ENCODE measurements at regions not wholly inside any gene's neighbourhood (a gene's known extent, or its start where the extent isn't known, plus 50 kb on each side); places are given as distances from the start of the nearest gene placed in this dataset.

DNA sequence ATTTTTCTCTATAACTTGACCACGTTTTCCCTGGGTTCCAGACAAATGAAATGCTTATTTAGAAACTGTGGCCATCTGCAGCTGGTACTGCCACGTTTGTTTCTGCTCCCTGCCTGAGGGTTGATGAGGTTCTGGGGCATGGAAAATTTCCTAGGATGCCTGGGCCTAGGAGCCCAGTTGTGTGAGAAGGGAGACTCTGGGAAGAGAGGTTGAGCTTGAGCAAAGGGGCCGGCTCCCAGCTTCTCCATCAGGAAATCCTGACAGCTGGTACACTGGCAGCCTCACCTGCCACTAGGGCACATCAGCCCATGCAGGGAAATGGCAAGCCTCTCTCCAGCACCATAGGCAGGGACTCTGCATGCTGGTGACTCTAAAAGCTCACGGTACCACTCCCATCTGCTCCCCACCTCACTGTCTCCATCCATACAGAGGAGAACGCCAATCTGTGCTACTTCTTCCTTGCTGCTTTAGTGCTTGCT is 165.4 kb upstream of the PPP2R3A start:
- DNase-seq (ENCODE audit: low spot score): no peak

DNA sequence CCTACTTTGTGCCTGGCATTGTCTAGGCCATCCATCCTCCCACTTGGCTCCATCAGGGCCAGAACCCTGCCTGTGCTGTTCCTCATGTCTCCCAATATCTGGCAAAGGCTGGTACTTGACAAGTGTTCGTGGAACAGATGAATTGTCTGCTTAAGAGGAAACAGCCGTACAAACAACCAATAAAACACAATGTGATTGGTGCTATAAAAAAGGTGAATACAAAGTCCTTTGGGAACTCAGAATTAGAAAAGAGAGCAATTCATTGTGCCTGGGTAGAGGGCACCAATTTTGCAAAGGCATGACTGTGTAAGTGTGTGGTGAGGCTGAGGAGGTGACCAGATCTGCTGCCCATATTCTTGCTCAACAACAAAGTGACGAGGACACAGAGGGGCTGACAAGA is 164.5 kb upstream of the PPP2R3A start:
- DNase-seq (ENCODE audit: low spot score): no peak

DNA sequence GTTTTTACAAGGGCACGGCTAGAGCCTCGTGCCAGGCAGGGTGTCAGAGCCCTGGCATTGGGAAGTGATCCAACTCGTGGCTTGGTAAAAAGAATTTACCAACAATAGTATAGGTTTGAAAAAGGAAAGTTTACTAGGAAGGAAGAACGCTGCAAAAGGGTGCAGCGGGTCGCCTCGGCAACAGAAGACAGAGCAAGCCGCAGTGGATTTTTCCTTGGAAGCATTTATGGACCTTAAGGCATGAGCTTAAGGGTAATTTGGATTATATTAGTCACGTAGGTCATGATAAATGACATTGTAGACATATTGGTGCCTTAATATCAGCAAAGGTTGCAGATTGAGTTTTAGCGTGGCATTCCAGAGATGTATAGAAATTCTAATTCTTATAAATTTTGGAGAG is 163.4 kb upstream of the PPP2R3A start:
- DNase-seq (ENCODE audit: low spot score): no peak

DNA sequence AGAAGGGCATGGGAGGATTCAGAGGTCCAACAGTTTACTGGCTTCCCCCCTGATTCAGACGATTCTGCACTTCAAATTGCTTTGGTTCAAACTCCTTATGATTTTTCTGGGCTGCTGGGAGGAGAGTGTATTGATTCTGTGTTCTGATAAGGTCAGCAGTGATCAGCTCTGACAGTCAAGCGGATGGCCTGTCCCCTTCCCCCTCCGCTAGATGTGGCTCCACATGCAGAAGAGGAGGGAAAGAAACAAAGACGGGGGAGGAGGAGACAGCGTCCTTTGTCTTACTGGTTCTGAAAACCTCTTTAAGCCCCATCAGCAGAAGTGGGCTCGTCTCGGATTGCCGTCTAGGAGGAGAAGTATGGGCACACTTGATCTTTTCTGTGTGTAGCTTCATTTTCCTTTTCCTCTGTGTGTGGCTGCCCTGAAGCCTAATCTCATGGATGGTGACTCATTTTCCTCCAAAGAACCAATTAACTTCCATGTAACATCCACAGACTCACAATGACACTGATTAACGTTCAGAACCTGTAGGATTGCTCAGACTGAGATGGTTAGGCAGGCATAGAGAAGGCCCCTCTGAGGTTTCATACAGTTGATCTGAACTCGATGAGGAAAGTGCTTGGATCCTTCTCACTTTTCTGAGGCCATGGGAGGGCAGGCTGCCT is 162.4 kb upstream of the PPP2R3A start:
- no peak for DNase-seq (ENCODE audit: low spot score)

DNA sequence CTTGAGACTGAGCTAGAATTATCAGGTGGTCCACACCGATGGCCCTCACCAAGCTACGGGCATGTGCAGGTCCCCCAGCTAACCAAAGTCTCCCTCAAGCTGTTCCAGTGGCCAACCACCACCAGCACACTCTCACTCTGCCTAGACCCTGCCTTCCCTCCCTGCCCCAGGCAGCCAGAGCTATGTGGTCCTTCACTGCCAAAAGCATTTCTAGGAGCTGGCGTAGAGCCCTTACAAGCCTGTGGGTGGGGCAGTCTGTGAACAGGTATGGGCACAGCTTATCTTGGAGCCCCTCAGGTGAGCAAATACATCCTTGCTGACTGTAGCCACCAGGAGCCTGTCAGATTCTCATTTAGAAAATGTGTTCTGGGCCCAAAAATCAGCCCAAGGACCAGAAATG is 159.8 kb upstream of the PPP2R3A start:
- DNase-seq (ENCODE audit: low spot score): no peak

DNA sequence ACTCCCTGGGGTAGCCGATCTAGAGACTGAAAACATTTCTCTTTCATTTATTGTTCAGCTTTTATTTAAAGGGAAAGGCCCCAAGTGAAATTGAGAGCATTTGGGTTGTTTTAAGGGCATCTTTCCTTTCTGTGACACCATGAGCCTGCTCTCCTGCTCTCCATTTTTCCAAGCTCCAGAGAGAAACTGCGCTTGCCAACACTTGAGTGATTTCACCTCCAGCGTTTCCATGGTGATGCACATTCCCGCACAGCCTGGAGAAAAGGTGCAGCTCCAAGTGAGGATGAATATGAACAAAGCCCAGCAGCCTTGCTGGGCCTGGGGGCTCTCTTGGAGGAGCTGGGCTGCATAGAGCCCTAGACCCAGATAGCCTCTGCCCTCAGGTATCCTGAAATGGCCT is 159.2 kb upstream of the PPP2R3A start:
- no peak for DNase-seq (ENCODE audit: low spot score)

DNA sequence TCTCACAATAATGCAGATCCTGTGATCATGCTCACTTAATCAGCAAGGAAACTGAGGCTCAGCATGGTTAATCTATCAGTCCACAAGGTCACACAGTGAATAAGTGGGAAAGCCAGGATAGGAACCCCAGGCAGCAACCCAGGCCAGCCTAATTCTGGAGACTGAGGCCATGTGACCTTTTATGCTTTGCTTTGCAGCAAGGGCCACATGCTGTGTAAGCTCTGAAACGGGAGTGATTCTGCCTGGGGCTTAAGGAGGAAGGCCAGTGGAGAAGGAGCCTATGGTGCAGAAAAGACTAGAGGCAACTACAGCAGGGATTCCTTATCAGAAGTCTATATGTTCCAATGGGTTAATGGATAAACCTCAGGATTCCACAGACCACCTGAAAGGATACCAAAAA is 157.6 kb upstream of the PPP2R3A start:
- DNase-seq (ENCODE audit: low spot score): no peak

DNA sequence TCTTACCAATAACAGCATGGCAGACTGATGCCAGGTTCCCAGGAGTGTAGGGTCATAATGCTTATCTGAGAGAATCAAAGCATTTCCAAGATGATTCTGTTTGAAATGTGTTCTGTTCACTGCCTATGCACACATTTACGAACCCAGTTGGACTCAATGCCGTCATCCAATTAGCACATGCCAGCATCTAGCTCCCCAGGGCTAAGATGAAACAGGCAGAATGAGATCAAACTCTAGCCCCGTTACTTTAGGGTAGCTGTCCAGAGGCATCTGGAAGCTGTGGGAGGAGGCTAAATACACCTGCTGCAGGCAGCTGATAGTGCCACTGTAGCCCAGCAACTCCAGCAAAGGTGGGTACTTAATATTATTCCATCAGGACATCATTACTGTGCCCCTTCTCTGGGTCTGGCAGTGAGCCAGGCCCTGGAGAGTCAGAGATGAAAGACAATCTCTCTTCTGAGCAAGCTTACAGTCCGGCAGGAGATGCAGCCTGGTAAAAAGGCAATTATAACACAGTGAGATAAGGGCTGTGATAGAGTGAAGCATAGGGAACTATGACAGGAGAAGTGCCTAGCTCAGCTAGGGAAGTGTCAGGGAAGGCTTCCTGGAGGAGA is 156.4 kb upstream of the PPP2R3A start:
- no peak for DNase-seq (ENCODE audit: low spot score)

DNA sequence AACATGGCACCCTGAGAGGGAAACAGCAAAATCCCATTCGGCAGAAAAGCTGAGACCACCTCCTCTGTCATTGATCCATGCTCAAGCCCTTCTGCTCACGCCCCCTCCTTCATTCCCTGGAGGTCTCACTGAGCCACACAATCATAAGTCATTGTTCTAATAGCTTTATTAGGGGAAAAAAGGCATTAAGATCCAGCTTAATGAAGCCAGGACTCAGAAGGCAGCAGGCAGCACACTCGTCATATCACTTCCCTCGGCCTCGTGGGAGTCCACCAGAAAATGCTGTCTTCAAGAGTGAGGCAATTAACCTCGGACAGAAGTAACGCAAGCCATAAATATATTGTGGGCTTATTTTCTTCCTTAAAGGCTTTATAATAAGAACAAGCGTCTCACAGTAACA is 153.9 kb upstream of the PPP2R3A start:
- DNase-seq (ENCODE audit: low spot score): no peak

DNA sequence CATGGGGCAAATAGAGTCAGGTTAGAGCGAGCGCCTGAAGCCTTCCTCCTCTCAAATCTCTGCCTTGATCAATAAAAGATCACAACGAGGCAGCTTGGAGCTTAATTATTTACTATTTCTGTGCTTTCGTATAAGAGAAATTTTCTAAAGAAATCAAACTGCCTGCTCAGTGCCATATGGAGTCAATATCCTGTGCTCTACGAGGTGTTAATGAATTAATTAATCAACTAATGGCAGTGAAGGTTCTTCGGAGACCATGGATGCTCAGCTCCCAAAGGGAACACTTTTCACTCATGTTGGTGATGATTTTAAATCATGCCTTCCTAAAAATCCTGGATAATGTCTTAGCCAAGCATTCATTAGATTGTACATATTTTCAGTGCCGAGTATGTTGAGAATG is 153.5 kb upstream of the PPP2R3A start:
- DNase-seq (ENCODE audit: low spot score): no peak

DNA sequence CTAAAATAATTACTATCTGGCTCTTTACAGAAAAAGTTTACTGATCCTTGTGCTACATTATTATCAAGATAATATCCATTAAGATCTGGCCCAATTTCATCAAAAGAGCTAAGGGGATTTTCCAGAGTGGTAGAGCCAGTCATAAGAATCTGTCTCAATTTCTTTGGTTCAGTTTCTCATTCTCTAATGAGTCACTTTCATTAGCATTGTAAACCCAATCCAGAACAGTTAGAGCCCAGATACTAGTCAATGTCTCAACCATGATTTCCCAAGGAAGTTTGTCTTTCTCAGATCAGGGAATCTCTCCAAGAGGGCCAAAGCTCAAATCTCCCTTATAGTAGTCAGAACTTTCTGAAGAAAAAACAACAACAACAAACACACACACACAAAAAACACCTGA is 131.1 kb upstream of the PPP2R3A start:
- DNase-seq (ENCODE audit: low spot score): no peak

DNA sequence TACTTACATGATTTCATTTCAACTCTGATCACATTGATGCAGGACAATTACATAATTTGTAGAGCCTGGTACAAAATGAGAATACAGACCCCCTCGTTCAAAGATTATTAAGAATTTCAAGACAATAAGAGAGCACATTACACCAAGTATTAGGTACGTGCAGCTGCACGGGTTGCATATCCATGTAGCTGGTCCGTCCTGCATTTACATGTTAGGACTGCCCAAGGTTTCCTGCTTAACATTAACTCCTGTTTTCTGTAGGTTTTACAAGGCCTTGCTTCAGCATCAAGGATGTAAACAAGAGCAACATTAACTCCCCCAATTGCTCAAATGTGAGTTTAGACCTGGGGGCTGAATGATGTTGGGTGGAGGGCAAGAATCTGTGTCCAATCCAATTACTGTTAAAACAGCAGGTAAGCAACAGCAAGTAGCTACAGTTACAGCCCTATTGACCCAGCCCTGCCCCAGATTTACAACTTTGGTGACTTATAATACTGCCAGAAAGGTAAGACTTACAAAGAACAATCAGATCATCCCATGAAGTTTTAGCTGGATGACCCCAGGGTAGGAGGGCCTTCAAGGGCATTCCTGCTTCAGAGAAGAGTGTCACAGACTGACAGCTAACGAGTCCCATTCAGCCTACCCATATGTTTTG is 127.4 kb upstream of the PPP2R3A start:
- no peak for DNase-seq (ENCODE audit: low spot score)

DNA sequence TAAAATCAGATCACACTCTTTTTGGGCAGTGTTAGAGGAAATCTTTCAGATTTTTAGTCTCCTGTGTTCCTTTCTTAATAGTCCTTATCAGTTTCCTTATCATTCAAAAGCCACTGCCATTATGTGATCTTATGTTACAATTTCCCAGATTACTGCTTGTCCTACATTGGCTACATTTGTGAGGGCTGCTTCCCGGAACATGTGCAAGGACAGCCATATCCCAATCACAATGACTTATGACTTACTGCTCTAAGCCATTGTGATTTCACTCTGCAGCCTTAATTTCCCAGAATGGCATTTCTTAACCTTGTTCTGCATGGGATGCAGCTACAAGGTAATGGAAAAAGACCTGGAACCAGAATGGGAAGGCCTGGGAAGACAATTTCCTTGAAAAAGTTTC is 125.1 kb upstream of the PPP2R3A start:
- no peak for DNase-seq (ENCODE audit: low spot score)

DNA sequence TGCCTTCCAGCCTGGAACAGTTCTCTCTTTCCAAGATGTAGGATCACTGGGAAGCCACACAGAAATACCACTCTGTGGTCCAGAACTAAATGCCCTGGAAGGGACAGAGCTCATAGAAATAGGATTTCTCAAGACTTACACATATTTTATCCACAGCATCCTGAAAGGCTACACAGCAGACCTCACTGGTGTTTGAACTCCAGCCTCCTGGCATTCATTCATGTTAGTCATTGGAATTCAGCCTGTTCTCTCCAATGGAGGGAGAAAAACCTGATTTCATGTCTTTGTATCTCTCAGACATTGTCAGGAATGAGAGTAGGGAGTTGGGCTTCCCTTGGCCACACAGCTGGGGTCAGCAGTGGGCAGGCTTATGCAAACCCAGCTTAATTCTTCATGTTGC is 121.1 kb upstream of the PPP2R3A start:
- no peak for DNase-seq (ENCODE audit: low spot score)

DNA sequence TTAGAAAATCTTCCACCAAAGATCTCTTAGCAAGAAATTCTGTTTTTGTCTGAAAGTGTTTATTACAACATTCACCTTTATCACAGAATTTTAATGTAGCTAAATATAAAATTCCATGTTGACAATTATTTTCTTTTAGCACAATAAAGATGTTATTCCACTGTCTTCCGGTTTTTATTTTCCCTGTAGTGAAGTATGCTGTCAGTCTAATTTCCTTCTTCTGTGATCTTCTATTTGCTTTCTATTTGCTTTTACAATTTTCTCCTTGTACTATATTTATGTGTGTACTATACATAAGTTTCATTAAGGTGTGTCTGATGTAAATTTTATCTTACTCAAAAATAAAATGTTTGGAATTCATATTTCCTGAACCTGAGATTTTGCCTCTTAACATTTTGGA is 117.5 kb upstream of the PPP2R3A start:
- no peak for DNase-seq (ENCODE audit: low spot score)

DNA sequence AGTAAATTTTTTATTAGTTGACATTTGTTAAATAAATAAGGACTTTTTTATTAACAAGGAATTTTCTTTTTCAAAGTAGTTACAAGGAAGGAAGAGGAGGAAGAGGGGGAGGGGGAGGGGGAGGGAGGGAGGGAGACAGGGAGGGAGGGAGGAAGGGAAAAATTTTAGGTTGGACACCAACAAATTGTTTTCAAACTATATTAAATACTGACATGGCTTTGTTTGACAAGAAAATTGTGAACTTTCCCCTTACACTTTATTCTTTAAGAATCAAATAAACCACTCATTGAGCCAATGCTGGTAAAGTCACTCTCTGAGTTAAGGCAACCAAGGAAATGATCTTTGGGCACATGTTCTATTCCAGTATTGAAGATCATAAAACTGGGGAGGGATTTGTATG is 115.7 kb upstream of the PPP2R3A start:
- DNase-seq (ENCODE audit: low spot score): no peak

DNA sequence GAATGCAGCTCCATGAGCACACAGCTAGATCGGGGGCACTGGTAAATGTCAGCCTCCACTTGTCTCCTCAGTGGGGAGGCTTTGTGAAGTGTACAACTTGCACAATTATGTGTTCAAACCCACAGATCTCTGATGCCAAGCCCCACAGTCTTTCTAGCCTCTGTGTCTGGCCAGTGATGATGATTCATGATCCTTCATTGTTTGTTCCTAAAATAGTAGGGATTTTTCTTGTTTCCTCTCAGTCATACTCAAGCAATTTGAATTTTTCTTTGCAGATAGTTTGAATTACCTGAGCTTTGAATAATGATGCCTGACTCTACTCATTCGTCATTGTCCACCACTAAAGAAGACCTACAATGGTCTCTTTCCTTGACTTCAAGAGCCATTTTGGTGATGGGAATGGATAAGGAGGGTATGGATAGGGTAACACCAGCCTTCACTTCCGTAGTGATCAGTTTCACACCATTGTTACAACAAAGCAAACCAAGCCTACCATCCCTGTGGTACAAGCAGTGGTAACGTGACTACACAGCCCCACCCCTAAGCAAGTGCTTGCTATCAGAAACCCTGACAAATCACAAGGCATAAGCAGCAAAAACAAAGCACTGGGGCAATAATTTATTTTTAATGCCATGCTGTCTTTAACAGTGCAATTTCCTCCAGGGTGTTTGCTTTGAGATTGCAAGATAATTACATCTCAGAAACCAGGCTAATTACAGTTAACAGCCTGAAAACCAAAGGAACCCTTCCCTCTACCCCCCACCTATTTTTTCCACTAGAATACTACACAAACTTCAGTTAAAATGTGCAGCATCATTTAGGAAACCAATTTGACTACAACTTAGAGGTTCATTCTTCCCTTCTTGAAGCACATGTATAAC is 114.1 kb upstream of the PPP2R3A start:
- no peak for DNase-seq (ENCODE audit: low spot score)

DNA sequence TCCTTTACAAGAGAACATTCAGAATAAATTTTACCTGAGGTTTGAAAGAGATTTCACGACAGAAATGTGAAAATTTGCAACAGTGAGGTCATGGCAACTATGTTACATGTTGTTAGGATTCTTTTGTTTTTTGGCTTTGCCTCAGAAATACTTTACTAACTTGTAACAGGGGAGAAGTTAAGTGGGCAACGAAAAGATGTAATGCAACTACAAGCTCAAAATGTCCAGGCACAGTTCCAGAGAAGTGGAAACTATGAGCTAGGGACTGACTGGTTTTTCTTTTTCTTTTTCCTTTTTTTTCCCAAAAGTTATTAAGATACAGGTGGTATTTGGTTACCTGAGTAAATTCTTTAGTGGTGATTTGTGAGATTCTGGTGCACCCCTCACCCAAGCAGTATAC is 111.5 kb upstream of the PPP2R3A start:
- DNase-seq (ENCODE audit: low spot score): no peak

DNA sequence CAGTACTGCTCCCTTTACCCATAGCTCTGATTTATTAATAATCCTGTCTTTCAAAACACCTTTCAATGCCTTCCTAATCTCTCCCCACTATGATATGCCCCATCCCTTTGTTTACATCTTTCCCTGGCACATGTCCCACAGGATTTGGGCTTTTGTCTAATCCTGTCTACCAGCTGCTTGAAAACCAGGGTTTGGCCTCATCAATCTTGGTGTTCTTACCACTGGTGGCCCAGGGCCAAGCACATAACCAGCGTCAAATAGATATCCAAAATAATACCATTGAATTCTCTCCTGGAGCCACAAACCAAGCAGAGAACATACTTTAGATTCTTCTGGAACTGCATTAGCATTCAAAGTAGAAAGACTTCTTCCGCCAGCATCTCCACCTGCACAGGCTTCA is 104.8 kb upstream of the PPP2R3A start:
- no peak for DNase-seq (ENCODE audit: low spot score)

DNA sequence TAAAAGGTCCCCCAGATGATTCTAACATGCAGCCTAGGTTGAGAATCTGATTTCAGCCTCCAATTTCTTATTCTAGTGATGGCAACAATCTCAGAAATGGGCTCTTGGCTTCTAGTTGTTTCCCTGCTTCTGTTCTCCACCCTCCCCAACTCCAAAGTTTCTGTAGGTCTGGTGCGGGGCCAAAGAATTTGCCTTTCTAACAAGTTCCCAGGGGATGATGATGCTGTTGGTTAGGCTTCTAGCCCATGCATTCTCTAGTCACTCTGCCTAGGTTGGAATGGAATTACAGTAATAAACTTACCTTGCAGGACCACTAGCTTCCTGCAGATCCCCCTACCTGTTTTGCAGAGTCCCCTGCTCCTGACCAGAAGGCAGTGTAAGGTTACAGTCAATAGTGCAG is 103.2 kb upstream of the PPP2R3A start:
- DNase-seq (ENCODE audit: low spot score): no peak

DNA sequence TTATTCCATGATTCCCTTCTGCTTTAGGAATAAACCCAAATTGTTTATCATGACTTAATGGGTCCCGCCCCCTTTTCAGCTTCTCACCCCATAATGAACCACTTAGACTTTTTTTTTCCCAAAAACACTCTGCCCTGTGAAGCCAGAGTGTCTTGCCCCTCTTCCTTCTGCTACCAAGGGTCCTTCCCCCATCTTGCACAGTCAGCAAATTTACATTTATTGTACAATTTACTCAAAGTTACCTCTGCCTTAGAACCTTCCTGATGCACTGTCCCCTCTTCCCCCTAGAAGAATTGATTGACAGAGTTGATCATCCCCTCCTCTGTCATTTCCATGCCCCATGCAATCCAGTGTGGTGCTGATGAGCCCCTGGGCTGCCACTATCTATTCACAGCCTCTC is 101.5 kb upstream of the PPP2R3A start:
- DNase-seq (ENCODE audit: low spot score): no peak

DNA sequence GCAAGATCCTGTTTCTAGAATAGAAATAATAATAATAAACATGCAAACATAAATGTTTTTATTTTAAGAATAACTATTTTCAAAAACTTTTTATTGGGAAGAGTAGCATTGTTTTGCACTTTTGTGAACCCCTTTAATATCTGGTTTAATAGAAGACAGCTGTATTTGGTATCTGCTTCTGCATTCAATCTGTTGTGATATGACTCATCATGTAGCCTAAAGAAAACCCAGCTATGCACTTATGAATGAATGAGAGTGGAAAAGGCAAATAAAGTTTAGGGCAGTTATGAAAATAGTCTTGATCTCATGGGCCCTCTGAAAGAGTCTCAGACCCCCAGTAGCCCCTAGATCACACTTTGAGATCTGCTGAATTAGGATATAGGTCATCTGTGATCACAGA is 100.4 kb upstream of the PPP2R3A start:
- no peak for DNase-seq (ENCODE audit: low spot score)

DNA sequence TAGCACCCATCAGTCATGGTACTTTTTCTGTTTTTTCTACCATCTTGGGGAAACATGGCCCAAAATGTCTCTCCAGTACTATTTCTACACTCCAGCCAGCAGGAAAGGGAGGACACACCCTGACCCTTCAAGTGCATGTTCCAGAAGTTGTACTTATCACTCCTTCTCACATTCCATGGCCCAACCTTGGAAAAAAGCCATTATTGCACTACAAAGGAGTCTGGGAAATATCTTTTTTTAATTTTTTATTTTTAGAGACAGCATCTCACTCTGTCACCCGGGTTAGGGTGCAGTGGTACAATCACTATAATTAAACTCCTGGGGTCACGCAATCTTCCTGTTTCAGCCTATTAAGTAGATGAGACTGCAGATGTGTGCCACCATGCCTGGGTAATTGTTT is 100.0 kb upstream of the PPP2R3A start:
- DNase-seq (ENCODE audit: low spot score): no peak
